ENCODE measurements at regions not wholly inside any gene's neighbourhood (a gene's known extent, or its start where the extent isn't known, plus 50 kb on each side); places are given as distances from the start of the nearest gene placed in this dataset.

DNA sequence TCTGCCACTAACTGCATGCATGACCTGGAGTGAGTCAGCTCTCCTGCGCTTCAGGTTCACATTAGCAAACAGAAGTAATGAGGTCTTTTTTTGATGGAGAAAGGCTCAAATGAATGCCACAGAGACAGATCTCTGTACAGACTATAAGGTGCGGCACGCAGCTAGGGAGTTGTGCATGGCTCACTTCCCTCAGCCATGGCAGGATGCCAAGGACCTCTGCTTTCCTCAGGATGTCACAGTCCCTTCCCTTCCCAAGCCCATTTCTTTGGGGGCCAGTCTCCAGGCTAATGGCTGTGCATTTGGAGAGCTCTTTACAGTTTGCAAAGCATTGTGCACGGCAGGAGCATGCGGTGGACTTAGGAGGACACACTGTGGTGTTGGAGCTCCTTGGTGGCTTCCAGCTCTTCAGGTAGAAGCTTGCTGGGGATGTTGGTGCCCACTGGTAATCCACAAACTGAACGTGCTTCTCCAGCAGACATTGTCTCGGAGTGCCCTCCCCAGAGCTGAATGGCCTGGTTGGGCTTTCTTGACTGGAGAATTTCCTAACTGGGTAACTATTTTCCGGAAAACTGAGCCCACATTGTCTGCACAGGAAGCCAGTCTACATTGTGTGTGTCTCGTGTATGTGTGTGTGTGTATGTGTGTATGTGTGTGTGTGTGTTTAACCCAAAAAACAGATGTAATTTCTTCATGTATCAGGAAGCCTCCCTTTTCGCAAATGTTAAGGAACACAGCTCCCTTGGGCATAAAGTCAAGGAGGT is 172.5 kb upstream of the TLE3 start:
- TF ChIP-seq, protein P1, sequence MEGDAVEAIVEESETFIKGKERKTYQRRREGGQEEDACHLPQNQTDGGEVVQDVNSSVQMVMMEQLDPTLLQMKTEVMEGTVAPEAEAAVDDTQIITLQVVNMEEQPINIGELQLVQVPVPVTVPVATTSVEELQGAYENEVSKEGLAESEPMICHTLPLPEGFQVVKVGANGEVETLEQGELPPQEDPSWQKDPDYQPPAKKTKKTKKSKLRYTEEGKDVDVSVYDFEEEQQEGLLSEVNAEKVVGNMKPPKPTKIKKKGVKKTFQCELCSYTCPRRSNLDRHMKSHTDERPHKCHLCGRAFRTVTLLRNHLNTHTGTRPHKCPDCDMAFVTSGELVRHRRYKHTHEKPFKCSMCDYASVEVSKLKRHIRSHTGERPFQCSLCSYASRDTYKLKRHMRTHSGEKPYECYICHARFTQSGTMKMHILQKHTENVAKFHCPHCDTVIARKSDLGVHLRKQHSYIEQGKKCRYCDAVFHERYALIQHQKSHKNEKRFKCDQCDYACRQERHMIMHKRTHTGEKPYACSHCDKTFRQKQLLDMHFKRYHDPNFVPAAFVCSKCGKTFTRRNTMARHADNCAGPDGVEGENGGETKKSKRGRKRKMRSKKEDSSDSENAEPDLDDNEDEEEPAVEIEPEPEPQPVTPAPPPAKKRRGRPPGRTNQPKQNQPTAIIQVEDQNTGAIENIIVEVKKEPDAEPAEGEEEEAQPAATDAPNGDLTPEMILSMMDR (conservative IDR thresholded peaks at IDR 0.05; ENCODE audit: low read length), result no peak
- no peak for TF ChIP-seq EZH2phosphoT487 (IDR thresholded peaks at IDR 0.05; ENCODE audit: borderline replicate concordance, low read depth, low read length)

All from OCI-LY7 (cell line).